Ishikawa (cell line): ENCODE measurements at regions not wholly inside any gene's neighbourhood (a gene's known extent, or its start where the extent isn't known, plus 50 kb on each side); places are given as distances from the start of the nearest gene placed in this dataset.

Source experiments
- CEBPB ChIP-seq: IDR thresholded peaks from 2 replicates; pipeline ENCODE4 v1.6.1; 2012
- MAX ChIP-seq: IDR thresholded peaks from 2 replicates; pipeline ENCODE4 v1.6.1; 2012
- RAD21 ChIP-seq: IDR thresholded peaks from 2 replicates; pipeline ENCODE4 v1.6.1; 2012; ENCODE audit warnings: low read depth
- TCF12 ChIP-seq: IDR thresholded peaks from 2 replicates; pipeline ENCODE4 v1.6.1; 2012; ENCODE audit warnings: low read depth
- YY1 ChIP-seq: IDR thresholded peaks from 2 replicates; pipeline ENCODE4 v1.6.1; 2012; ENCODE audit warnings: low read depth

DNA sequence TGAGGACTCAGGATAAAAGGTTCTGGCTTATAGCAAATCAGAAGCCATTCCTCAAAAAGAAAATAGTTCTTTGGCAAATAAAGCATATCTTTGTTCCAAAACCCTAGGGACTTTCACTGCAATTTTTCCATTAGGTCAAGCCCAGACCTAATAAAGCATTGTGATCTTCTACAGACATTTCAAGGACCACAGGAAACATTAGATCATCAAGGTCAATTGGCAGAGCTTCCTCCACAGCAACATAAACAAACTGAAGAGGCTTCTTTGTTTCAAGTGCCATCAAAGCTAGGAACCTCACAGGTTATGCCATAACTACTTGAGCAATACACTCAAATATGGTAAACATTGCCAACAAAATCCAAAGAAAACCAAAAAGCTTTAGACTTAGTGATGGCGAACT lies 144.9 kb downstream of the ANXA5 start:
- TF ChIP-seq CEBPB (no peak), YY1 (no peak), TCF12 (no peak), RAD21 (no peak), MAX (no peak)
